H1 (cell line): ENCODE measurements at regions not wholly inside any gene's neighbourhood (a gene's known extent, or its start where the extent isn't known, plus 50 kb on each side); places are given as distances from the start of the nearest gene placed in this dataset.

Experiments used
- ASH2L ChIP-seq: fragments of 200-600, 300-600 bp; sonication (generic); IDR thresholded peaks from one replicate; pipeline ENCODE4 v1.7.1; 2017; ENCODE audit warnings: low read length
- BRCA1 ChIP-seq: IDR thresholded peaks from 2 replicates; pipeline ENCODE4 v1.6.1; 2012; ENCODE audit warnings: low read depth, low read length, improper control_type of control experiment
- CBX5 ChIP-seq: fragments of 300-800, 300-1000 bp; sonication (generic); IDR thresholded peaks from 2 replicates; pipeline ENCODE4 v1.7.1; 2016; ENCODE audit warnings: antibody characterized with exemption, low read length, low read depth
- E2F6 ChIP-seq: IDR thresholded peaks from 2 replicates; pipeline ENCODE4 v1.6.1; 2012; ENCODE audit warnings: inconsistent platforms
- GABPA ChIP-seq: IDR thresholded peaks from 2 replicates; pipeline ENCODE4 v1.6.1; 2011; ENCODE audit warnings: mild to moderate bottlenecking, low read length, moderate library complexity, borderline replicate concordance; ENCODE audit not compliant: insufficient read depth
- JUND ChIP-seq: IDR thresholded peaks from 2 replicates; pipeline ENCODE4 v1.6.1; 2011; ENCODE audit warnings: mild to moderate bottlenecking, improper control_type of control experiment, low read length
- POLR2A ChIP-seq, 2 experiments: IDR thresholded peaks; 1 replicate in 1 of 2; 2 replicates in 1 of 2; pipeline ENCODE4 v1.6.1; 2011; ENCODE audit warnings: low read depth in 2 of 2, low read length in 2 of 2, mild to moderate bottlenecking in 2 of 2; ENCODE audit errors: control extremely low read depth in 1 of 2
- SP2 ChIP-seq: IDR thresholded peaks from 2 replicates; pipeline ENCODE4 v1.6.1; 2012; ENCODE audit warnings: mild to moderate bottlenecking, low read length, inconsistent platforms
- SP4 ChIP-seq: IDR thresholded peaks from 2 replicates; pipeline ENCODE4 v1.6.1; 2012; ENCODE audit warnings: low read length, inconsistent platforms
- TF ChIP-seq, protein P1 (sequence below), 3 experiments: IDR thresholded peaks; 1 replicate in 2 of 3; 2 replicates in 1 of 3; pipeline versions ENCODE4 v1.5.1 to v1.6.1; 2011; ENCODE audit warnings: low read length in 3 of 3, mild to moderate bottlenecking in 3 of 3, inconsistent platforms in 2 of 3, low read depth in 1 of 3, moderate library complexity in 1 of 3; ENCODE audit not compliant: insufficient read depth in 1 of 3; ENCODE audit errors: control extremely low read depth in 1 of 3

- no peak for TF ChIP-seq ASH2L
- TF ChIP-seq SP2, result no peak
- TF ChIP-seq CBX5, result no peak
- TF ChIP-seq, protein P1, sequence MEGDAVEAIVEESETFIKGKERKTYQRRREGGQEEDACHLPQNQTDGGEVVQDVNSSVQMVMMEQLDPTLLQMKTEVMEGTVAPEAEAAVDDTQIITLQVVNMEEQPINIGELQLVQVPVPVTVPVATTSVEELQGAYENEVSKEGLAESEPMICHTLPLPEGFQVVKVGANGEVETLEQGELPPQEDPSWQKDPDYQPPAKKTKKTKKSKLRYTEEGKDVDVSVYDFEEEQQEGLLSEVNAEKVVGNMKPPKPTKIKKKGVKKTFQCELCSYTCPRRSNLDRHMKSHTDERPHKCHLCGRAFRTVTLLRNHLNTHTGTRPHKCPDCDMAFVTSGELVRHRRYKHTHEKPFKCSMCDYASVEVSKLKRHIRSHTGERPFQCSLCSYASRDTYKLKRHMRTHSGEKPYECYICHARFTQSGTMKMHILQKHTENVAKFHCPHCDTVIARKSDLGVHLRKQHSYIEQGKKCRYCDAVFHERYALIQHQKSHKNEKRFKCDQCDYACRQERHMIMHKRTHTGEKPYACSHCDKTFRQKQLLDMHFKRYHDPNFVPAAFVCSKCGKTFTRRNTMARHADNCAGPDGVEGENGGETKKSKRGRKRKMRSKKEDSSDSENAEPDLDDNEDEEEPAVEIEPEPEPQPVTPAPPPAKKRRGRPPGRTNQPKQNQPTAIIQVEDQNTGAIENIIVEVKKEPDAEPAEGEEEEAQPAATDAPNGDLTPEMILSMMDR (IDR thresholded peaks at IDR 0.05; ENCODE audit: control extremely low read depth in 1 of 3, insufficient read depth in 1 of 3, low read depth in 1 of 3, low read length in 3 of 3), result no peak
- no peak for TF ChIP-seq POLR2A (IDR thresholded peaks at IDR 0.05; ENCODE audit: control extremely low read depth in 1 of 2, low read depth in 2 of 2, low read length in 2 of 2)
- no peak for TF ChIP-seq JUND
- TF ChIP-seq BRCA1, result no peak
- TF ChIP-seq E2F6, result no peak
- no peak for TF ChIP-seq SP4
- TF ChIP-seq GABPA, result no peak
Observed at GRCh38 chr6:130565696-130566095, 199.9 kb downstream of the TMEM200A start.
